ENCODE measurements at regions not wholly inside any gene's neighbourhood (a gene's known extent, or its start where the extent isn't known, plus 50 kb on each side); places are given as distances from the start of the nearest gene placed in this dataset.

GRCh38 chr13:63671296-63671695 lies 2255.6 kb upstream of the PCDH20 start:
- TF ChIP-seq POLR2A (IDR thresholded peaks at IDR 0.05): no peak
- TF ChIP-seq, protein P1, sequence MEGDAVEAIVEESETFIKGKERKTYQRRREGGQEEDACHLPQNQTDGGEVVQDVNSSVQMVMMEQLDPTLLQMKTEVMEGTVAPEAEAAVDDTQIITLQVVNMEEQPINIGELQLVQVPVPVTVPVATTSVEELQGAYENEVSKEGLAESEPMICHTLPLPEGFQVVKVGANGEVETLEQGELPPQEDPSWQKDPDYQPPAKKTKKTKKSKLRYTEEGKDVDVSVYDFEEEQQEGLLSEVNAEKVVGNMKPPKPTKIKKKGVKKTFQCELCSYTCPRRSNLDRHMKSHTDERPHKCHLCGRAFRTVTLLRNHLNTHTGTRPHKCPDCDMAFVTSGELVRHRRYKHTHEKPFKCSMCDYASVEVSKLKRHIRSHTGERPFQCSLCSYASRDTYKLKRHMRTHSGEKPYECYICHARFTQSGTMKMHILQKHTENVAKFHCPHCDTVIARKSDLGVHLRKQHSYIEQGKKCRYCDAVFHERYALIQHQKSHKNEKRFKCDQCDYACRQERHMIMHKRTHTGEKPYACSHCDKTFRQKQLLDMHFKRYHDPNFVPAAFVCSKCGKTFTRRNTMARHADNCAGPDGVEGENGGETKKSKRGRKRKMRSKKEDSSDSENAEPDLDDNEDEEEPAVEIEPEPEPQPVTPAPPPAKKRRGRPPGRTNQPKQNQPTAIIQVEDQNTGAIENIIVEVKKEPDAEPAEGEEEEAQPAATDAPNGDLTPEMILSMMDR (IDR thresholded peaks at IDR 0.05): no peak
